Neural progenitor cell (in vitro differentiated cells): ENCODE measurements at regions not wholly inside any gene's neighbourhood (a gene's known extent, or its start where the extent isn't known, plus 50 kb on each side); places are given as distances from the start of the nearest gene placed in this dataset.

Experiments
- DNase-seq: peaks from one replicate; pipeline ENCODE4 v3.0.0-alpha.2; 2016; ENCODE audit warnings: low spot score
- H2AFZ ChIP-seq: fragments of 200-600 bp; sonication (generic); replicated peaks from 2 replicates; pipeline ENCODE4 v1.6.1; 2016; ENCODE audit warnings: antibody characterized with exemption
- H3F3A ChIP-seq: fragments of 200-600 bp; sonication (generic); 2 replicates; pipeline ENCODE4 v1.6.1; 2016; ENCODE audit warnings: antibody characterized with exemption, low read depth
- H3K27ac ChIP-seq: fragments of 200-600 bp; sonication (generic); 2 replicates; pipeline ENCODE4 v1.5.1; 2016; ENCODE audit warnings: mild to moderate bottlenecking
- H3K27me3 ChIP-seq: fragments of 200-600 bp; sonication (generic); 2 replicates; pipeline ENCODE4 v1.6.1; 2016; ENCODE audit warnings: mild to moderate bottlenecking, moderate library complexity
- H3K36me3 ChIP-seq: fragments of 200-600 bp; sonication (generic); 2 replicates; pipeline ENCODE4 v1.5.1; 2016
- H3K4me1 ChIP-seq: fragments of 200-600 bp; sonication (generic); 2 replicates; pipeline ENCODE4 v1.6.1; 2016; ENCODE audit warnings: mixed run types
- H3K4me2 ChIP-seq: fragments of 200-600 bp; sonication (generic); 2 replicates; pipeline ENCODE4 v1.6.1; 2016
- H3K4me3 ChIP-seq: fragments of 200-600 bp; sonication (generic); 2 replicates; pipeline ENCODE4 v1.5.1; 2016
- H3K79me2 ChIP-seq: fragments of 200-600 bp; sonication (generic); 2 replicates; pipeline ENCODE4 v1.6.1; 2016; ENCODE audit warnings: low read depth
- H3K9ac ChIP-seq: fragments of 200-600 bp; sonication (generic); 2 replicates; pipeline ENCODE4 v1.6.1; 2016
- H3K9me3 ChIP-seq: fragments of 200-600 bp; sonication (generic); 2 replicates; pipeline ENCODE4 v1.5.1; 2016; ENCODE audit warnings: low read depth
- H4K20me1 ChIP-seq: fragments of 200-600 bp; sonication (generic); 2 replicates; pipeline ENCODE4 v1.6.1; 2016; ENCODE audit warnings: low read depth
- H3K27ac Mint-ChIP-seq: 3 replicates; pipeline ENCODE4 v1.8.0; 2021; ENCODE audit warnings: mixed read lengths
- H3K27me3 Mint-ChIP-seq: 2 replicates; pipeline ENCODE4 v1.8.0; 2022; ENCODE audit warnings: low read depth, mild to moderate bottlenecking, inconsistent platforms, moderate library complexity, mixed read lengths; ENCODE audit not compliant: insufficient read depth
- H3K36me3 Mint-ChIP-seq: 3 replicates; pipeline ENCODE4 v1.8.0; 2021; ENCODE audit warnings: mixed read lengths
- H3K4me1 Mint-ChIP-seq: 3 replicates; pipeline ENCODE4 v1.8.0; 2021; ENCODE audit warnings: mixed read lengths
- H3K4me3 Mint-ChIP-seq: 3 replicates; pipeline ENCODE4 v1.8.0; 2021; ENCODE audit warnings: mild to moderate bottlenecking, moderate library complexity, mixed read lengths
- H3K9me3 Mint-ChIP-seq: 3 replicates; pipeline ENCODE4 v1.8.0; 2020; ENCODE audit warnings: mixed read lengths
- EZH2 ChIP-seq: fragments of 200-600 bp; sonication (generic); IDR thresholded peaks from 2 replicates; pipeline ENCODE4 v1.6.1; 2017; ENCODE audit warnings: antibody characterized with exemption, mild to moderate bottlenecking, moderate library complexity
- EZH2phosphoT487 ChIP-seq: fragments of 200-600 bp; sonication (generic); IDR thresholded peaks from 2 replicates; pipeline ENCODE4 v1.6.1; 2017; ENCODE audit warnings: antibody characterized with exemption
- TF ChIP-seq, protein P1 (sequence below): fragments of 200-600 bp; sonication (generic); IDR thresholded peaks from 2 replicates; pipeline ENCODE4 v1.5.1; 2017; ENCODE audit warnings: antibody characterized with exemption, mild to moderate bottlenecking

DNA sequence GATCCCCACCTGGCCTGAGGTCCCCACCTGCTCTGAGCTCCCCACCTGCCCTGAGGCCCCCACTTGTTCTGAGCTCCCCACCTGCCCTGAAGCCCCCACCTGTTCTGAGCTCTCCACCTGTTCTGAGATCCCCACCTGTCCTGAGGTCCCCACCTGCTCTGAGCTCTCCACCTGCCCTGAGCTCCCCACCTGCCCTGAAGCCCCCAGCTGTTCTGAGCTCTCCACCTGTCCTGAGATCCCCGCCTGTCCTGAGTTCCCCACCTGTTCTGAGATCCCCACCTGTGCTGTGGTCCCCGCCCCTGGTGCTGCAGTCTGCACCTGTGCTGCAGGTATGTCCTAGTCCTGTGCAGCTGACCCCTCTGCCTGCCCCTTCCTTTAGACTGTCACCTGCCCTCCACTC, 561.6 kb downstream of the TCERG1L start:
- Mint-ChIP-seq H3K36me3 (no peaks in the 10 kb centered on the region), H3K4me1 (peaks cover 4% of the 10 kb centered on the region), H3K4me3 (no peak overlapping the region), H3K27me3 (peaks cover 10% of the 10 kb centered on the region), H3K27ac (no peak overlapping the region), H3K9me3 (peaks cover 3% of the 10 kb centered on the region)
- Histone ChIP-seq H3K4me3 (no peak overlapping the region), H3K27ac (no peak overlapping the region), H2AFZ (no peak overlapping the region), H3K36me3 (no peaks in the 10 kb centered on the region), H3K4me2 (no peak overlapping the region), H3K4me1 (peaks cover 9% of the 10 kb centered on the region), H3K9me3 (peaks cover under 1% of the 10 kb centered on the region), H3K79me2 (no peaks in the 10 kb centered on the region), H3K27me3 (no peaks in the 10 kb centered on the region), H4K20me1 (no peaks in the 10 kb centered on the region), H3F3A (peaks cover 2% of the 10 kb centered on the region), H3K9ac (no peak overlapping the region)
- TF ChIP-seq EZH2 (no peak), EZH2phosphoT487 (no peak)
- TF ChIP-seq, protein P1, sequence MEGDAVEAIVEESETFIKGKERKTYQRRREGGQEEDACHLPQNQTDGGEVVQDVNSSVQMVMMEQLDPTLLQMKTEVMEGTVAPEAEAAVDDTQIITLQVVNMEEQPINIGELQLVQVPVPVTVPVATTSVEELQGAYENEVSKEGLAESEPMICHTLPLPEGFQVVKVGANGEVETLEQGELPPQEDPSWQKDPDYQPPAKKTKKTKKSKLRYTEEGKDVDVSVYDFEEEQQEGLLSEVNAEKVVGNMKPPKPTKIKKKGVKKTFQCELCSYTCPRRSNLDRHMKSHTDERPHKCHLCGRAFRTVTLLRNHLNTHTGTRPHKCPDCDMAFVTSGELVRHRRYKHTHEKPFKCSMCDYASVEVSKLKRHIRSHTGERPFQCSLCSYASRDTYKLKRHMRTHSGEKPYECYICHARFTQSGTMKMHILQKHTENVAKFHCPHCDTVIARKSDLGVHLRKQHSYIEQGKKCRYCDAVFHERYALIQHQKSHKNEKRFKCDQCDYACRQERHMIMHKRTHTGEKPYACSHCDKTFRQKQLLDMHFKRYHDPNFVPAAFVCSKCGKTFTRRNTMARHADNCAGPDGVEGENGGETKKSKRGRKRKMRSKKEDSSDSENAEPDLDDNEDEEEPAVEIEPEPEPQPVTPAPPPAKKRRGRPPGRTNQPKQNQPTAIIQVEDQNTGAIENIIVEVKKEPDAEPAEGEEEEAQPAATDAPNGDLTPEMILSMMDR: no peak
- no peak for DNase-seq

DNA sequence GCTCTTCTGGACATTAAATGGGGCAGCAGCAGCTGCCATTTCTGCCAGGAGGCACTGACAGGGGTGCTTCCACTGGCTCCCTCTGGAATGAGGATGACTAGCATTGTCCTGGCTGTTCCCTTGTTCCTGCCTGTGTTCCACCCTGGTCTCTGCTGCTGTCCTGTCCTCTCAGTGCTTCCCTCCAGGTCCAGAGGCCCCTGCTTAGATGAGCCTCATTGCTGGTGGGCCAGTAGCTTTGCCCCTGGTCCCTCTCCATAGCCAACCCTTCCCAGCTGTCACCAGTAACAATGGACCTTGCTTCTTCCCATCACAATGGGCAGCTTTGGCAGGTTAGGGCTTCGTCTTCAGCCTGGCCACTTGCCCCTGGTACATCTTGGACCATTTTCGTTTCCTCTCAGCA, 561.1 kb downstream of the TCERG1L start:
- Mint-ChIP-seq H3K4me3 (no peak overlapping the region), H3K9me3 (peaks cover 4% of the 10 kb centered on the region), H3K27ac (no peak overlapping the region), H3K27me3 (peaks cover 11% of the 10 kb centered on the region), H3K4me1 (peaks cover 2% of the 10 kb centered on the region), H3K36me3 (no peaks in the 10 kb centered on the region)
- Histone ChIP-seq H3F3A (no peaks in the 10 kb centered on the region), H4K20me1 (no peaks in the 10 kb centered on the region), H3K4me2 (no peak overlapping the region), H3K27me3 (no peaks in the 10 kb centered on the region), H3K9ac (no peak overlapping the region), H2AFZ (no peak overlapping the region), H3K79me2 (no peaks in the 10 kb centered on the region), H3K27ac (no peak overlapping the region), H3K4me1 (peaks cover 3% of the 10 kb centered on the region), H3K36me3 (no peaks in the 10 kb centered on the region), H3K9me3 (peaks cover 4% of the 10 kb centered on the region), H3K4me3 (no peak overlapping the region)
- DNase-seq: no peak
- TF ChIP-seq EZH2phosphoT487 (no peak), EZH2 (no peak)
- TF ChIP-seq, protein P1: no peak

DNA sequence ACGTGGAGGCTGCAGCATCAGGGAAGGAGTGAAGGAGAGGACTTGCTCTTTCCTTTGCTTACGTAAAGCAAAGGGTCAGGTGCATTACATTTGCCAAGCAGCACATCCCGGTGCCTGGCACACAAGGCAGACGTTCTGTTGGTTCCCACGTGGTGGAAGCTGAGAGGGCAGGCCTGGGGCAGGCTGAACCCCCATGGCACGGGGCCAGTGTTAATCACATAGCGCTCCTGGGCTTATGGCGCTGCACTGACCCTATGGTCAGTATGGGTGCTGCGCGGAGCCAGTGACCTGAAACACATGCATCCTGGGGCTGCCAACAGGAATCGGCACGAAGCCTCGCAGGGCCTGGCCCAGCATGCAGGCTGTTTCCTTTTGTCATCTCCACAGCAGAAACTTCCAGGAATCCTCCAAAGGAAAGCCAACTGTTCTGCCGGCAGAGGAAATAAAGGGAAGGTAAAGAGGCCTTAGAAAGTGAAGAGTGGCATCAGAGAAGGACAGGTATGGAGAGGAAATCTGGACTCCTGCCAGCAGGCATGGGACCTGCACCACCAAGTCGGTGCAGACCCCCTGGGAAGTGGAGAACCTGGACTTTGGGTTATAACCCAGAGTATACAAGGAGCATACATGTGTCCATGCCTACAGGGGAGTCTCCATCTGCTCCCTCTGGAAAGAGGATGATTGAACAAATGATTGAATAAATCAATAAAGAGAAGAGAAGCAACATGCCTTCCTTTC, 560.2 kb downstream of the TCERG1L start:
- H3K4me3 Mint-ChIP-seq: no peak overlapping the region

More for the DNA sequence above, 560.2 kb downstream of the TCERG1L start:
- no peak for DNase-seq
- Histone ChIP-seq H3K36me3 (no peaks in the 10 kb centered on the region), H4K20me1 (no peaks in the 10 kb centered on the region), H3K79me2 (no peaks in the 10 kb centered on the region), H3K4me1 (no peaks in the 10 kb centered on the region), H3K4me3 (no peak overlapping the region), H3K27ac (no peak overlapping the region), H2AFZ (no peak overlapping the region), H3K9ac (no peak overlapping the region), H3K9me3 (peaks cover 4% of the 10 kb centered on the region), H3F3A (no peaks in the 10 kb centered on the region), H3K4me2 (no peak overlapping the region), H3K27me3 (no peaks in the 10 kb centered on the region)
- no peak overlapping the region for H3K27ac Mint-ChIP-seq
- no peak for TF ChIP-seq EZH2phosphoT487
- TF ChIP-seq, protein P1: no peak
- no peak for TF ChIP-seq EZH2
- H3K27me3 Mint-ChIP-seq: peaks cover 11% of the 10 kb centered on the region
- H3K4me1 Mint-ChIP-seq: no peaks in the 10 kb centered on the region
- H3K36me3 Mint-ChIP-seq: no peaks in the 10 kb centered on the region
- peaks cover 4% of the 10 kb centered on the region for H3K9me3 Mint-ChIP-seq
